K562 (cell line): ENCODE measurements at regions not wholly inside any gene's neighbourhood (a gene's known extent, or its start where the extent isn't known, plus 50 kb on each side); places are given as distances from the start of the nearest gene placed in this dataset.

ENCODE experiments used
- ATAC-seq: fragments of 200-7000 bp; cut with Tn5 transposase; 3 replicates; pipeline ENCODE4 v1.9.1; 2020; ENCODE audit warnings: moderate library complexity
- BruUV-seq: library from RNA; stranded (reverse); fragments of 400-500 nt; replicated peaks from 2 replicates; lab custom pipeline; 2021; lab: Mats Ljungman, UMichigan
- CTCF ChIA-PET: fragments of 300-600 bp; formaldehyde crosslinking; extraction: SDS; loops from one replicate; lab custom pipeline; 2021; ENCODE audit warnings: low intra/inter-chr PET ratio; lab: Yijun Ruan, JAX
- POLR2A ChIA-PET: fragments of 300-600, 350-650 bp; sonication (Branson Sonifier 250); formaldehyde crosslinking; extraction: SDS; loops from one replicate; lab custom pipeline; 2021; ENCODE audit warnings: antibody characterized with exemption, inconsistent platforms; lab: Yijun Ruan, JAX
- DNase-seq, 4 experiments: peaks; one replicate each; pipeline versions ENCODE4 v3.0.0 to v3.0.0-alpha.2; 2011 to 2018; ENCODE audit warnings: low spot score in 3 of 4, mixed read lengths in 3 of 4; ENCODE audit errors: extremely low read depth in 1 of 4
- FAIRE-seq: peaks from 2 replicates; lab custom pipeline; 2011; peaks lifted over from hg19 to GRCh38; lab: Jason Lieb, UNC
- H2AFZ ChIP-seq: 2 replicates; pipeline ENCODE4 v1.6.0; 2011; ENCODE audit warnings: low read depth, low read length, control low read depth, inconsistent platforms
- H3K27ac ChIP-seq: fragments of 200-600 bp; 3 replicates; pipeline ENCODE4 v1.8.0; 2011; ENCODE audit warnings: low read depth, mild to moderate bottlenecking, control low read depth, inconsistent platforms, low read length, moderate library complexity, mixed read lengths; ENCODE audit errors: extremely low read depth
- H3K27me3 ChIP-seq, 2 experiments: fragments of 300-600 bp in 1 of 2; 2 replicates in 1 of 2; 3 replicates in 1 of 2; pipeline versions ENCODE4 v1.6.0 to v1.8.0; 2011; ENCODE audit warnings: inconsistent platforms in 2 of 2, low read length in 2 of 2, mild to moderate bottlenecking in 1 of 2, mixed read lengths in 1 of 2, moderate library complexity in 1 of 2; ENCODE audit not compliant: control insufficient read depth in 2 of 2, insufficient read depth in 2 of 2
- H3K36me3 ChIP-seq: fragments of 300-600 bp; 3 replicates; pipeline ENCODE4 v1.8.0; 2011; ENCODE audit warnings: mild to moderate bottlenecking, low read length, inconsistent platforms; ENCODE audit not compliant: control insufficient read depth, insufficient read depth
- H3K4me1 ChIP-seq, 2 experiments: fragments of 200-600 bp in 1 of 2; replicated peaks in 1 of 2; 2 replicates in 1 of 2; 3 replicates in 1 of 2; pipeline versions ENCODE4 v1.5.1 to v1.8.0; 2011; ENCODE audit warnings: inconsistent platforms in 2 of 2, low read length in 2 of 2, mild to moderate bottlenecking in 1 of 2, mixed read lengths in 1 of 2, moderate library complexity in 1 of 2; ENCODE audit not compliant: control insufficient read depth in 2 of 2, insufficient read depth in 2 of 2
- H3K4me2 ChIP-seq: 2 replicates; pipeline ENCODE4 v1.6.1; 2011; ENCODE audit warnings: low read length, control low read depth, inconsistent platforms, mixed read lengths; ENCODE audit not compliant: insufficient read depth
- H3K4me3 ChIP-seq: fragments of 200-600 bp; sonication (generic), shearing (Covaris generic); 2 replicates; pipeline ENCODE4 v1.5.1; 2016; ENCODE audit warnings: control low read depth, inconsistent platforms
- H3K79me2 ChIP-seq: fragments of 200-600 bp; 3 replicates; pipeline ENCODE4 v1.8.0; 2011; ENCODE audit warnings: low read length, inconsistent platforms; ENCODE audit not compliant: control insufficient read depth, insufficient read depth
- H3K9ac ChIP-seq, 2 experiments: 2 replicates each; pipeline versions ENCODE4 v1.6.0 to v1.6.1; 2011; ENCODE audit warnings: low read depth in 2 of 2, low read length in 2 of 2, control low read depth in 1 of 2, inconsistent platforms in 1 of 2, mild to moderate bottlenecking in 1 of 2, mixed read lengths in 1 of 2; ENCODE audit not compliant: insufficient read depth in 1 of 2
- H3K9me1 ChIP-seq: one replicate; pipeline ENCODE4 v1.6.0; 2011; ENCODE audit warnings: inconsistent platforms, mild to moderate bottlenecking, low read length, moderate library complexity; ENCODE audit not compliant: control insufficient read depth, insufficient read depth
- H3K9me3 ChIP-seq: replicated peaks from 2 replicates; pipeline ENCODE4 v1.5.1; 2011; ENCODE audit warnings: low read depth, low read length, inconsistent platforms; ENCODE audit not compliant: control insufficient read depth, insufficient read depth
- H4K20me1 ChIP-seq: replicated peaks from 2 replicates; pipeline ENCODE4 v1.6.1; 2011; ENCODE audit warnings: low read length, inconsistent platforms, mixed read lengths; ENCODE audit not compliant: control insufficient read depth, insufficient read depth
- ADNP ChIP-seq: fragments of 200-800 bp; sonication (Bioruptor generic); IDR thresholded peaks from 2 replicates; pipeline ENCODE4 v1.6.1; 2016; ENCODE audit warnings: missing genetic modification characterization, missing compliant biosample characterization
- ARID1B ChIP-seq: fragments of 450-650 bp; IDR thresholded peaks from 2 replicates; pipeline ENCODE4 v1.6.1; 2016; ENCODE audit warnings: antibody characterized with exemption, mild to moderate bottlenecking, inconsistent platforms
- CHD1 ChIP-seq: fragments of 200-600 bp; sonication (generic); IDR thresholded peaks from one replicate; pipeline ENCODE4 v1.6.1; 2012; ENCODE audit warnings: mild to moderate bottlenecking, moderate library complexity, low read length, inconsistent platforms
- ELF1 ChIP-seq: fragments of 200-800 bp; sonication (Bioruptor generic); IDR thresholded peaks from 2 replicates; pipeline ENCODE4 v1.6.1; 2016; ENCODE audit warnings: missing genetic modification characterization, missing compliant biosample characterization
- POLR2AphosphoS2 ChIP-seq: IDR thresholded peaks from 2 replicates; pipeline ENCODE4 v1.6.1; 2012; ENCODE audit warnings: low read length, improper control_type of control experiment
- POU5F1 ChIP-seq: fragments of 150-350 bp; IDR thresholded peaks from 2 replicates; pipeline ENCODE4 v1.6.1; 2014; ENCODE audit warnings: borderline replicate concordance, low read length, low read depth, mild to moderate bottlenecking; ENCODE audit not compliant: partially characterized antibody
- SMAD2 ChIP-seq: fragments of 150-350 bp; IDR thresholded peaks from 2 replicates; pipeline ENCODE4 v1.6.1; 2014; ENCODE audit warnings: low read depth, mild to moderate bottlenecking, low read length
- SMARCE1 ChIP-seq: fragments of 450-650 bp; IDR thresholded peaks from 2 replicates; pipeline ENCODE4 v1.7.1; 2016; ENCODE audit warnings: mild to moderate bottlenecking
- ZNF282 ChIP-seq: sonication (generic); formaldehyde crosslinking; IDR thresholded peaks from 2 replicates; pipeline ENCODE4 v1.8.1; 2023; ENCODE audit warnings: missing genetic modification reagents
- ZNF395 ChIP-seq: fragments of 200-800 bp; sonication (Bioruptor generic); IDR thresholded peaks from 2 replicates; pipeline ENCODE4 v1.6.1; 2017; ENCODE audit warnings: missing genetic modification characterization, missing compliant biosample characterization
- WGBS: fragments of 100-300 bp; shearing (Covaris generic); methylation state at CpG from one replicate; pipeline ENCODE4 v1.1.6; 2016; ENCODE audit warnings: low coverage, mixed read lengths; ENCODE audit not compliant: insufficient coverage; ENCODE audit errors: missing lambda C conversion rate; 5-methylcytosine and 5-hydroxymethylcytosine counted together
- in situ Hi-C: fragments of 300-500 bp; cut with MboI; formaldehyde crosslinking; loops from 4 replicates; pipeline ENCODE4 v1.15.0; 2018; ENCODE audit warnings: inconsistent platforms, mixed read lengths
- intact Hi-C: fragments of 100-400 bp; cut with micrococcal nuclease; formaldehyde crosslinking; loops from 2 replicates; pipeline ENCODE4 v1.14.2; 2022

GRCh38 chr6:145278163-145278807, 457.0 kb downstream of the EPM2A start:
- CTCF ChIA-PET, result no interaction called here

More at GRCh38 chr6:145278163-145278807, 457.0 kb downstream of the EPM2A start:
- Histone ChIP-seq H2AFZ (no peak overlapping the region), H3K36me3 (no peaks in the 10 kb centered on the region), H3K9ac (no peak overlapping the region), H3K27me3 (no peaks in the 10 kb centered on the region), H3K9me1 (no peaks in the 10 kb centered on the region), H3K4me1 (no peaks in the 10 kb centered on the region), H3K4me3 (no peak overlapping the region), H3K9me3 (peaks cover 2% of the 10 kb centered on the region; the same call in 1 of the 2 replicates), H3K4me2 (no peak overlapping the region), H4K20me1 (no peaks in the 10 kb centered on the region), H3K79me2 (no peaks in the 10 kb centered on the region), H3K27ac (no peak overlapping the region)
- FAIRE-seq, result no peak
- intact Hi-C loops (no loop called here), in situ Hi-C loops (no loop called here)
- POLR2A ChIA-PET, result no interaction called here
- ATAC-seq, result no peak
- TF ChIP-seq SMAD2 (no peak), ARID1B (no peak), POU5F1 (no peak), ELF1 (tag) (no peak), ZNF395 (CRISPR knock-in tag) (no peak), ADNP (tag) (no peak), CHD1 (no peak), ZNF282 (CRISPR knock-in tag) (no peak), SMARCE1 (no peak), POLR2AphosphoS2 (no peak)
- DNase-seq, result no peak
- no TSS peak for BruUV-seq
- WGBS, result 0% methylated on average over 2 of the region's 2 CpGs
